Adrenal gland (tissue), 9 donors: ENCODE measurements at regions not wholly inside any gene's neighbourhood (a gene's known extent, or its start where the extent isn't known, plus 50 kb on each side); places are given as distances from the start of the nearest gene placed in this dataset.

ENCODE experiments used
- DNase-seq, 7 donors: peaks; one replicate each; pipeline ENCODE4 v3.0.0-alpha.2; 2019 to 2020
- H3K27ac ChIP-seq, 5 donors: fragments of 200-600 bp; sonication (generic) in 4 of 5; 1 replicate in 3 of 5; 2 replicates in 2 of 5; pipeline versions ENCODE4 v1.5.1 to v1.8.0; 2016 to 2020; ENCODE audit warnings: mild to moderate bottlenecking in 1 of 5
- H3K27me3 ChIP-seq: fragments of 200-600 bp; 2 replicates; pipeline ENCODE4 v1.8.0; 2021
- H3K36me3 ChIP-seq, 2 donors: fragments of 200-600 bp; replicated peaks in 1 of 2; 1 replicate in 1 of 2; 2 replicates in 1 of 2; pipeline versions ENCODE4 v1.5.1 to v1.8.0; 2018 to 2022
- H3K4me1 ChIP-seq, 2 donors: fragments of 200-600 bp; replicated peaks in 1 of 2; 1 replicate in 1 of 2; 2 replicates in 1 of 2; pipeline versions ENCODE4 v1.5.1 to v1.8.0; 2018 to 2021
- H3K4me3 ChIP-seq, 4 donors: fragments of 200-600 bp; sonication (generic) in 3 of 4; one replicate each; pipeline ENCODE4 v1.5.1; 2016 to 2018
- H3K9me3 ChIP-seq, 3 donors: fragments of 200-600 bp; sonication (generic) in 1 of 3; replicated peaks in 1 of 3; 1 replicate in 2 of 3; 2 replicates in 1 of 3; pipeline versions ENCODE4 v1.5.1 to v1.8.0; 2016 to 2021
- CTCF ChIP-seq, 6 experiments: fragments of 450-650 bp in 4 of 6; fragments of 200-600 bp in 2 of 6; sonication (generic) in 1 of 6; IDR thresholded peaks; 1 replicate in 5 of 6; 2 replicates in 1 of 6; pipeline versions ENCODE4 v1.5.1 to v1.8.0; 2016 to 2021; ENCODE audit warnings: antibody characterized with exemption in 6 of 6, mild to moderate bottlenecking in 2 of 6, moderate library complexity in 1 of 6
- POLR2A ChIP-seq, 2 donors: fragments of 450-650 bp; IDR thresholded peaks; one replicate each; pipeline ENCODE4 v1.6.1; 2017; ENCODE audit warnings: antibody characterized with exemption in 2 of 2, mild to moderate bottlenecking in 2 of 2, moderate library complexity in 1 of 2
- WGBS, 4 donors: extraction: QIAGEN DNeasy Blood & Tissue Kit in 2 of 4; methylation state at CpG; one replicate each; pipeline versions ENCODE4 v1.1.5 to v1.1.7; 2013 to 2017; 5-methylcytosine and 5-hydroxymethylcytosine counted together
- intact Hi-C, 2 donors: fragments of 100-400 bp; cut with DNase I; formaldehyde crosslinking; loops; one replicate each; pipeline versions ENCODE4 v1.14.1 to v1.15.0; 2022 to 2023
- donor health status: healthy with polysubstance abuse.
- donor health status: Bipolar disorder and iron deficiency.
- donor health status: DM: yes; HTN: yes; CAD: no.
- donor health status: DM: no; HTN: no; CAD: no.
- donor health status: DM: no; HTN: no; CAD: no.

GRCh38 chr2:82526277-82526676 is 1932.8 kb downstream of the SUCLG1 start:
- Histone ChIP-seq H3K27ac (no peak overlapping the region), H3K4me3 (no peak overlapping the region), H3K4me1 (no peaks in the 10 kb centered on the region), H3K9me3 (no peaks in the 10 kb centered on the region), H3K27me3 (no peaks in the 10 kb centered on the region), H3K36me3 (no peaks in the 10 kb centered on the region)
- 83 to 96% (median 91%) methylated on average over 7 of the region's 7 CpGs for WGBS, 4 donors
- TF ChIP-seq POLR2A (IDR thresholded peaks at IDR 0.05) (no peak), CTCF (IDR thresholded peaks at IDR 0.05) (no peak)
- intact Hi-C loops: no loop called here
- DNase-seq: no peak

- WGBS, 4 donors: 85 to 88% (median 86%) methylated on average over 8 of the region's 8 CpGs
- DNase-seq: no peak
- Histone ChIP-seq H3K9me3 (no peaks in the 10 kb centered on the region), H3K27ac (no peak overlapping the region), H3K36me3 (no peaks in the 10 kb centered on the region), H3K27me3 (no peaks in the 10 kb centered on the region), H3K4me3 (no peak overlapping the region), H3K4me1 (no peaks in the 10 kb centered on the region)
- intact Hi-C loops: no loop called here
- TF ChIP-seq POLR2A (IDR thresholded peaks at IDR 0.05) (no peak), CTCF (IDR thresholded peaks at IDR 0.05) (no peak)
These were observed 1933.3 kb downstream of the SUCLG1 start for GRCh38 chr2:82525744-82526143.

GRCh38 chr2:82524826-82525225 is 1934.3 kb downstream of the SUCLG1 start:
- intact Hi-C loops: no loop called here
- 84 to 91% (median 86%) methylated on average over 7 of the region's 7 CpGs for WGBS, 4 donors
- no peaks in the 10 kb centered on the region for H3K9me3 ChIP-seq
- no peaks in the 10 kb centered on the region for H3K27me3 ChIP-seq
- DNase-seq: no peak
- no peaks in the 10 kb centered on the region for H3K4me1 ChIP-seq
- H3K27ac ChIP-seq: no peak overlapping the region
- H3K4me3 ChIP-seq: no peak overlapping the region
- no peaks in the 10 kb centered on the region for H3K36me3 ChIP-seq
- TF ChIP-seq POLR2A (IDR thresholded peaks at IDR 0.05): no peak
- no peak for TF ChIP-seq CTCF (IDR thresholded peaks at IDR 0.05)

- no peak overlapping the region for H3K4me3 ChIP-seq
- H3K9me3 ChIP-seq: no peaks in the 10 kb centered on the region
- intact Hi-C loops: no loop called here
- H3K36me3 ChIP-seq: no peaks in the 10 kb centered on the region
- H3K4me1 ChIP-seq: no peaks in the 10 kb centered on the region
- H3K27me3 ChIP-seq: no peaks in the 10 kb centered on the region
- DNase-seq: no peak
- no peak for TF ChIP-seq POLR2A (IDR thresholded peaks at IDR 0.05)
- no peak for TF ChIP-seq CTCF (IDR thresholded peaks at IDR 0.05)
- no peak overlapping the region for H3K27ac ChIP-seq
- WGBS, 4 donors: 82 to 100% (median 91%) methylated on average over 1 of the region's 1 CpG
These were observed 1947.2 kb downstream of the SUCLG1 start for GRCh38 chr2:82511894-82512293.
